AG04450 (cell line): ENCODE measurements at regions not wholly inside any gene's neighbourhood (a gene's known extent, or its start where the extent isn't known, plus 50 kb on each side); places are given as distances from the start of the nearest gene placed in this dataset.

Experiments used
- CTCF ChIA-PET: fragments of 300-600, 350-600 bp; formaldehyde crosslinking; extraction: SDS; loops from one replicate; lab custom pipeline; 2022; ENCODE audit warnings: antibody characterized with exemption, inconsistent platforms; lab: Charles Lee
- POLR2A ChIA-PET: fragments of 350-600 bp; formaldehyde crosslinking; extraction: SDS; loops from one replicate; lab custom pipeline; 2021; ENCODE audit warnings: antibody characterized with exemption, inconsistent platforms; lab: Yijun Ruan, JAX
- DNase-seq: peaks from one replicate; pipeline ENCODE4 v3.0.0-alpha.2; 2011; ENCODE audit warnings: low read depth, low spot score
- H3K27ac ChIP-seq: one replicate; pipeline ENCODE4 v1.5.1; 2012; ENCODE audit warnings: low read depth, low read length, control low read depth
- H3K27me3 ChIP-seq: one replicate; pipeline ENCODE4 v1.6.0; 2012; ENCODE audit warnings: low read length; ENCODE audit not compliant: control insufficient read depth, insufficient read depth
- H3K4me3 ChIP-seq: 2 replicates; pipeline ENCODE4 v1.5.1; 2011; ENCODE audit warnings: mild to moderate bottlenecking, low read depth, low read length, control low read depth
- H3K9me3 ChIP-seq: 2 replicates; pipeline ENCODE4 v1.5.1; 2012; ENCODE audit warnings: low read length; ENCODE audit not compliant: control insufficient read depth, insufficient read depth
- TF ChIP-seq, protein P1 (sequence below): IDR thresholded peaks from 2 replicates; pipeline ENCODE4 v1.5.1; 2011; ENCODE audit warnings: low read depth, low read length, control low read depth, inconsistent platforms

DNA sequence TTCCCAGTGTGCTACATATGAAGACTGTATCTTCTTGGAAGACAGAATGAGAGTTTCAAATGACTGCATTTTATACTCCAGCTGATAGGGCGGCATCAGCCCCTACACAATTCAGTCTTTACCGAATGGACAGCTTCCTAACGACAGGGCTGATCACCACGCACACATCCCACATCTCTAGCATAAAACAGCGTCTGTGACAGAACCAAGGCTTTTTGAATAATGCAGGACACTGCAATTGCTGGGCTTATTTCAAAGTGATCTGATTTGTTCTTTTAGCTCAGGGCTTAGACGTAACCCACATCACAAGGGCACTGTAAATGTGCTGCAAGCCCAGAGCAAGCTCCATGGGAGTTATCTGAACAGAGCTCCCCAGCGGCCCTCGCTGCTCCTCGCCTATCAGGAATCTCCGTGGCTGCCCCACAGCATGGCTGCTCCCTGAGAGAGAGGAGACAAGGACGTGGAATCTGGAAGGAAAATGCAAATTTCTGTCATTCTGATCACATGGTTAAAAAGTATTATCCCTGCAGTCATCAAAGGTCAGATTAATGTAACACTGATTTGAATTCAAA, 158.5 kb upstream of the ALKAL2 start:
- DNase-seq: no peak
- ChIA-PET CTCF (no interaction called here), POLR2A (no interaction called here)
- Histone ChIP-seq H3K9me3 (peaks cover 74% of the 10 kb centered on the region), H3K27ac (no peak overlapping the region), H3K27me3 (no peaks in the 10 kb centered on the region), H3K4me3 (no peak overlapping the region)
- TF ChIP-seq, protein P1, sequence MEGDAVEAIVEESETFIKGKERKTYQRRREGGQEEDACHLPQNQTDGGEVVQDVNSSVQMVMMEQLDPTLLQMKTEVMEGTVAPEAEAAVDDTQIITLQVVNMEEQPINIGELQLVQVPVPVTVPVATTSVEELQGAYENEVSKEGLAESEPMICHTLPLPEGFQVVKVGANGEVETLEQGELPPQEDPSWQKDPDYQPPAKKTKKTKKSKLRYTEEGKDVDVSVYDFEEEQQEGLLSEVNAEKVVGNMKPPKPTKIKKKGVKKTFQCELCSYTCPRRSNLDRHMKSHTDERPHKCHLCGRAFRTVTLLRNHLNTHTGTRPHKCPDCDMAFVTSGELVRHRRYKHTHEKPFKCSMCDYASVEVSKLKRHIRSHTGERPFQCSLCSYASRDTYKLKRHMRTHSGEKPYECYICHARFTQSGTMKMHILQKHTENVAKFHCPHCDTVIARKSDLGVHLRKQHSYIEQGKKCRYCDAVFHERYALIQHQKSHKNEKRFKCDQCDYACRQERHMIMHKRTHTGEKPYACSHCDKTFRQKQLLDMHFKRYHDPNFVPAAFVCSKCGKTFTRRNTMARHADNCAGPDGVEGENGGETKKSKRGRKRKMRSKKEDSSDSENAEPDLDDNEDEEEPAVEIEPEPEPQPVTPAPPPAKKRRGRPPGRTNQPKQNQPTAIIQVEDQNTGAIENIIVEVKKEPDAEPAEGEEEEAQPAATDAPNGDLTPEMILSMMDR: no peak

DNA sequence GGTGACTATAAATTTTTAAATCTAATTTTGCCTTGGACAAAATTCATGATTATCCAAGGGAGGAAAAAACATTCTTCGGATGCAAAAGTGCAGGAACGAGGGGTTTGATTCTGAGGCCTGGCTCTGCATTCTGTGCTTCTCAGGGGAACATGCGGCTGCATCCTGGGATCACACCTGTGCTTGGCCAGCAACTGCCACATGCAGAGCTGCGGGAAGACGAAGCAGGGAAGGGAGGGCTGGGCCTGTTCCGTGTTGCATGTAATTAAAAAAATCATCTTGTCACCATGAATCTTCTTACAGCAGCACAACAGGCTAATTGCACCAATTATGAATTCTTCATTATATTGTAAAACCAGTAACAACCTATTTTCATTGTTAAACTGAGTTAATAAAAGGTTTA, 158.0 kb upstream of the ALKAL2 start:
- no peak overlapping the region for H3K4me3 ChIP-seq
- no peaks in the 10 kb centered on the region for H3K27me3 ChIP-seq
- TF ChIP-seq, protein P1: no peak
- H3K9me3 ChIP-seq: peaks cover 76% of the 10 kb centered on the region
- POLR2A ChIA-PET: no interaction called here
- H3K27ac ChIP-seq: no peak overlapping the region
- CTCF ChIA-PET: no interaction called here
- no peak for DNase-seq

DNA sequence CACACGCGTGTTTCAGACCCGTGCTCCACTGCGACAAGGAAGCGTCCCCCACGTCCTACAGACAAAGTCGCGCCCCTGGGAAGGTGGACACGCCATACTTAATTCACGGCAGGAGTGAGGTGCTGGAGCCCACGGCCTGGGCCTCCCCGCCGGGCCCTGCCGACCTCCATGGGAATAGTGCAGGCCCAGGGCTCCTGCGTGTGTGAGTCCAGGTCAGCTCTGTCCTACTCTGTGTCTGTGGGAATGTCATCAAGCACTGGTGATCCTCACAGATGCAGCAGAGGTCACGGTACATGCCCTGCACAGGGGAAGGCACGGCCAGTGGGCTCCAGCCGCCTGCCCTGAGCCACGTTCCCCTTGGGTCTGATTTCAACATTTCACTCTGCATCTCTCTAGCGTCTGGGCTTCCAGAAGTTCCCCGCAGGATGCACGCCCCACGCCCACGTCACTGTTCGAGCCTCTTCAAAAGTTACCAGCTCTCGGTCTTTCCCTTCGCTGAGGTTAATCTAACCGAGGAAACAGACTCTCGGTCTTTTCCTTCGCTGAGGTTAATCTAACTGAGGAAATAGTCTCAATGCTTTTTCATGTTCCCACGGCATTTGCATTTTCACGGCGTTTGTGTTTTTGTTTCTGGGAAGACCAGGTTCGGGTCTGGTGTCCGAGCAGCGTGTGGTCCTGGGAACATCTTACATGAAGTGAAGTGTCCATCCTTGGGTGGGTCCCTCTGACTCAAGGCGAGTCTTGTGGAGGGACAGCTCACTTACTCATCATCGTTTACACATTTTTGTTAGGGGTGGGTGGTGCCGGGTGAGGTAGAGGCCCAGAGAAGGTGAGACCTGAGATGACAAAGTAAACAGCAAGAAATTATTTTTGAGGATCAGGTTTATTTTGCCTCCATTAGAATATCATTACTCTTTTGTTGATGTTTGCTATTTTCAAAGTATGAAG, 157.3 kb upstream of the ALKAL2 start:
- Histone ChIP-seq H3K9me3 (peaks cover 78% of the 10 kb centered on the region), H3K4me3 (no peak overlapping the region), H3K27me3 (no peaks in the 10 kb centered on the region), H3K27ac (no peak overlapping the region)
- TF ChIP-seq, protein P1: no peak
- DNase-seq: no peak
- POLR2A ChIA-PET: no interaction called here
- CTCF ChIA-PET: no interaction called here

DNA sequence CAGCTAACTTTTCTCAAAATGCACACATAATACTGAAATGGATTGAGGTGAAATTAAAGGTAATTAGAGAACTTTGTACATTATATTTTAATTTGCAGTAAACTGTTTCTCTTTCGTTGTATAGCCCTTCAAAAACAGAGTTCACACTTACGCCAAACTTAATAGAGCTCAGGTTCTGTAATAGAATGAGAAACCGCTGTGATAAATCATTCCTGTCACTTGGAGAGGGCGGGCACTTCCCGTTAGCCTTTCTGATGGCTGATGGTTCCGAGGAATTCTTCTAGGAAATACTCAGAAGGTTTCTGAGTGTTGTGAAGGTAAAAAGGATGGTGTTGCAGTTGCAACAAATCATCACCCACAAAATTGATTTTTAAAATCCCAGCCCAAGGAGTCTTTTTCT, 155.8 kb upstream of the ALKAL2 start:
- peaks cover 84% of the 10 kb centered on the region for H3K9me3 ChIP-seq
- H3K4me3 ChIP-seq: no peak overlapping the region
- H3K27ac ChIP-seq: no peak overlapping the region
- CTCF ChIA-PET: no interaction called here
- POLR2A ChIA-PET: no interaction called here
- no peak for DNase-seq
- TF ChIP-seq, protein P1: no peak
- H3K27me3 ChIP-seq: no peaks in the 10 kb centered on the region

GRCh38 chr2:443216-443615, 155.3 kb upstream of the ALKAL2 start:
- H3K27me3 ChIP-seq: no peaks in the 10 kb centered on the region
- no peak overlapping the region for H3K27ac ChIP-seq
- ChIA-PET POLR2A (no interaction called here), CTCF (no interaction called here)
- H3K9me3 ChIP-seq: peaks cover 87% of the 10 kb centered on the region
- no peak for DNase-seq
- TF ChIP-seq, protein P1: no peak
- H3K4me3 ChIP-seq: no peak overlapping the region
